Endothelial cell of hepatic sinusoid (primary cell): ENCODE measurements at regions not wholly inside any gene's neighbourhood (a gene's known extent, or its start where the extent isn't known, plus 50 kb on each side); places are given as distances from the start of the nearest gene placed in this dataset.

Experiments
- in situ Hi-C: cut with HindIII; loops from 2 replicates; pipeline ENCODE4 v1.10.0; 2017; ENCODE audit warnings: low sequenced_read_pairs

GRCh38 chr5:103353581-103353980, 95.0 kb downstream of the MACIR start:
- in situ Hi-C loops: no loop called here

GRCh38 chr5:103347716-103348423, 89.3 kb downstream of the MACIR start:
- in situ Hi-C loops: no loop called here

- in situ Hi-C loops: no loop called here
These were observed 87.7 kb downstream of the MACIR start for GRCh38 chr5:103346162-103346748.

GRCh38 chr5:103345461-103345860, 86.9 kb downstream of the MACIR start:
- in situ Hi-C loops: no loop called here

GRCh38 chr5:103340717-103341388, 82.3 kb downstream of the MACIR start:
- in situ Hi-C loops: no loop called here

- in situ Hi-C loops: no loop called here
These were observed 81.6 kb downstream of the MACIR start for GRCh38 chr5:103340132-103340531.

GRCh38 chr5:103336941-103337340, 78.4 kb downstream of the MACIR start:
- in situ Hi-C loops: no loop called here

- in situ Hi-C loops: no loop called here
These were observed 74.8 kb downstream of the MACIR start for GRCh38 chr5:103333376-103333775.

- in situ Hi-C loops: no loop called here
These were observed 72.3 kb downstream of the MACIR start for GRCh38 chr5:103330875-103331274.
